B cell (primary cell): ENCODE measurements at regions not wholly inside any gene's neighbourhood (a gene's known extent, or its start where the extent isn't known, plus 50 kb on each side); places are given as distances from the start of the nearest gene placed in this dataset.

Source experiments
- ATAC-seq: fragments of 200-7000 bp; cut with Tn5 transposase; one replicate; pipeline ENCODE4 v1.10.0; 2021; ENCODE audit warnings: low read depth, mild to moderate bottlenecking, moderate number of reproducible peaks, moderate library complexity
- CTCF ChIA-PET: fragments of 350-600 bp; sonication (Branson Sonifier 250); formaldehyde crosslinking; loops from one replicate; lab custom pipeline; 2021; ENCODE audit warnings: antibody characterized with exemption, inconsistent platforms; lab: Charles Lee
- POLR2A ChIA-PET: fragments of 350-600 bp; sonication (Branson Sonifier 250); formaldehyde crosslinking; loops from one replicate; lab custom pipeline; 2021; ENCODE audit warnings: antibody characterized with exemption; lab: Charles Lee
- DNase-seq: peaks from one replicate; pipeline ENCODE4 v3.0.0; 2013
- H2AFZ ChIP-seq: 2 replicates; pipeline ENCODE4 v1.6.1; 2012; ENCODE audit warnings: mild to moderate bottlenecking, low read depth, low read length; ENCODE audit not compliant: insufficient read depth, poor library complexity, severe bottlenecking
- H3K27ac ChIP-seq, 2 donors: 1 replicate in 1 of 2; 2 replicates in 1 of 2; pipeline ENCODE4 v1.5.1; 2012 to 2013; ENCODE audit warnings: low read length in 2 of 2, mild to moderate bottlenecking in 2 of 2, moderate library complexity in 1 of 2
- H3K27me3 ChIP-seq, 4 experiments: fragments of 200-600 bp in 1 of 4; sonication (generic) in 1 of 4; replicated peaks in 1 of 4; 1 replicate in 2 of 4; 2 replicates in 2 of 4; pipeline versions ENCODE4 v1.6.1 to v1.7.0; 2013 to 2016; ENCODE audit warnings: low read length in 3 of 4, mild to moderate bottlenecking in 2 of 4, mixed read lengths in 1 of 4, moderate library complexity in 1 of 4; ENCODE audit not compliant: insufficient read depth in 4 of 4, control insufficient read depth in 3 of 4; ENCODE audit errors: control extremely low read depth in 1 of 4
- H3K36me3 ChIP-seq, 2 experiments: replicated peaks in 1 of 2; 1 replicate in 1 of 2; 2 replicates in 1 of 2; pipeline versions ENCODE4 v1.6.1 to v1.7.1; 2013; ENCODE audit warnings: low read length in 1 of 2; ENCODE audit not compliant: insufficient read depth in 2 of 2, control insufficient read depth in 1 of 2; ENCODE audit errors: control extremely low read depth in 1 of 2, extremely low read depth in 1 of 2
- H3K4me1 ChIP-seq, 2 donors: fragments of 200-600 bp in 1 of 2; sonication (generic) in 1 of 2; 1 replicate in 1 of 2; 2 replicates in 1 of 2; pipeline versions ENCODE4 v1.5.1 to v1.6.1; 2013 to 2017; ENCODE audit warnings: low read length in 2 of 2; ENCODE audit not compliant: control insufficient read depth in 2 of 2, insufficient read depth in 2 of 2
- H3K4me2 ChIP-seq: replicated peaks from 2 replicates; pipeline ENCODE3; 2012; ENCODE audit warnings: mild to moderate bottlenecking, low read depth, low read length; ENCODE audit not compliant: poor library complexity, severe bottlenecking
- H3K4me3 ChIP-seq, 5 experiments: fragments of 200-600 bp in 1 of 5; sonication (generic) in 1 of 5; 1 replicate in 3 of 5; 2 replicates in 2 of 5; pipeline versions ENCODE4 v1.5.1 to v1.7.0; 2011 to 2016; ENCODE audit warnings: low read length in 4 of 5, mild to moderate bottlenecking in 4 of 5, low read depth in 2 of 5, control low read depth in 1 of 5, moderate library complexity in 1 of 5; ENCODE audit not compliant: insufficient read depth in 1 of 5; ENCODE audit errors: control extremely low read depth in 1 of 5, extremely low read depth in 1 of 5
- H3K79me2 ChIP-seq: fragments of 200-600 bp; sonication (generic); one replicate; pipeline ENCODE4 v1.6.0; 2016; ENCODE audit warnings: low read length; ENCODE audit not compliant: control insufficient read depth, insufficient read depth
- H3K9ac ChIP-seq: fragments of 200-600 bp; sonication (generic); 2 replicates; pipeline ENCODE4 v1.6.1; 2017; ENCODE audit warnings: mild to moderate bottlenecking, low read length, moderate library complexity
- H3K9me3 ChIP-seq, 3 donors: one replicate each; pipeline versions ENCODE4 v1.6.1 to v1.7.1; 2013; ENCODE audit warnings: low read length in 2 of 3; ENCODE audit not compliant: control insufficient read depth in 2 of 3, insufficient read depth in 1 of 3; ENCODE audit errors: control extremely low read depth in 1 of 3
- H4K20me1 ChIP-seq: 2 replicates; pipeline ENCODE4 v1.6.0; 2012; ENCODE audit warnings: mild to moderate bottlenecking, low read length; ENCODE audit not compliant: insufficient read depth, control insufficient read depth, poor library complexity, severe bottlenecking
- H3K27ac Mint-ChIP-seq: one replicate; pipeline ENCODE4 v1.8.0; 2021; ENCODE audit warnings: mixed read lengths
- H3K27me3 Mint-ChIP-seq: one replicate; pipeline ENCODE4 v1.8.0; 2021; ENCODE audit warnings: mixed read lengths
- H3K4me1 Mint-ChIP-seq: one replicate; pipeline ENCODE4 v1.8.0; 2021; ENCODE audit warnings: mixed read lengths
- H3K4me3 Mint-ChIP-seq: one replicate; pipeline ENCODE4 v1.8.0; 2021; ENCODE audit warnings: mixed read lengths
- H3K9me3 Mint-ChIP-seq: one replicate; pipeline ENCODE4 v1.8.0; 2022; ENCODE audit warnings: mixed read lengths; ENCODE audit not compliant: insufficient read depth
- CTCF ChIP-seq: fragments of 200-600 bp; IDR thresholded peaks from one replicate; pipeline ENCODE4 v1.8.0; 2022; ENCODE audit warnings: antibody characterized with exemption, mild to moderate bottlenecking
- EZH2 ChIP-seq: IDR thresholded peaks from 2 replicates; pipeline ENCODE4 v1.6.1; 2012; ENCODE audit warnings: borderline replicate concordance, low read depth, mild to moderate bottlenecking, moderate library complexity, low read length; ENCODE audit not compliant: insufficient read depth, poor library complexity, severe bottlenecking
- WGBS: methylation state at CpG from one replicate; pipeline ENCODE4 v1.1.5; 2013; ENCODE audit warnings: missing lambda C conversion rate; ENCODE audit not compliant: insufficient coverage; 5-methylcytosine and 5-hydroxymethylcytosine counted together
- intact Hi-C: fragments of 100-400 bp; cut with micrococcal nuclease; formaldehyde crosslinking; loops from one replicate; pipeline ENCODE4 v1.10.0; 2022

DNA sequence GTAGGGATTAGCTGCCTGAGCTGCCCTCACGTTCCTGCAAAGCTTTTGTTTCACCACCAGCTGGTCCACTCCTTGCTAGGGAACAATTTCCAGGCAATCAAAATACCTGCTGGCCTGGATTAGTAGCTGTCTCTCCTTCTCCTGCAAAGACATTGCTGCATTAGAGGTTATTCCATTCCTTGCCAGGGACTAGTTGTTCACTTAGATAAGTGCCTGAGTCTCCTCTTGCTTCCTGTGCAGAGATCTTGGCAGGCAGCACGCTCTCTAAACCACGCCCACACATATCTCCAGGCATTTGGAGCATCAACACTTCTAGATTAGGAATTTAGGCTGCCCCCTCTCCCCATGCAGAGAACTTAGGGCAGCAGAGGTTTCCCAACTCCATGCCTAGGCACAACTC, 150.4 kb upstream of the SMIM30 start:
- Histone ChIP-seq H3K36me3 (no peaks in the 10 kb centered on the region), H3K9ac (no peak overlapping the region), H3K27me3 (no peaks in the 10 kb centered on the region), H4K20me1 (no peaks in the 10 kb centered on the region), H3K4me1 (no peaks in the 10 kb centered on the region), H3K4me2 (no peak overlapping the region), H2AFZ (no peak overlapping the region), H3K27ac (no peak overlapping the region), H3K9me3 (peaks cover 0 to 18% (median 16%) of the 10 kb centered on the region in 3 donors), H3K4me3 (no peak overlapping the region), H3K79me2 (no peaks in the 10 kb centered on the region)
- no peaks in the 10 kb centered on the region for H3K4me1 Mint-ChIP-seq
- intact Hi-C loops: no loop called here
- H3K9me3 Mint-ChIP-seq: peaks cover 4% of the 10 kb centered on the region
- WGBS: 68% methylated on average over 3 of the region's 3 CpGs
- ChIA-PET CTCF (no interaction called here), POLR2A (no interaction called here)
- no peak for DNase-seq
- H3K27ac Mint-ChIP-seq: no peak overlapping the region
- no peak for TF ChIP-seq CTCF
- no peak for TF ChIP-seq EZH2
- H3K27me3 Mint-ChIP-seq: no peaks in the 10 kb centered on the region
- no peak for ATAC-seq
- H3K4me3 Mint-ChIP-seq: no peak overlapping the region

GRCh38 chr7:113267885-113268284, 149.5 kb upstream of the SMIM30 start:
- DNase-seq: no peak
- H3K27ac Mint-ChIP-seq: no peak overlapping the region
- Histone ChIP-seq H4K20me1 (no peaks in the 10 kb centered on the region), H3K9ac (no peak overlapping the region), H3K79me2 (no peaks in the 10 kb centered on the region), H3K27me3 (no peaks in the 10 kb centered on the region), H3K4me2 (no peak overlapping the region), H2AFZ (no peak overlapping the region), H3K36me3 (no peaks in the 10 kb centered on the region), H3K4me3 (no peak overlapping the region), H3K4me1 (no peaks in the 10 kb centered on the region), H3K9me3 (peaks cover 0 to 16% (median 15%) of the 10 kb centered on the region in 3 donors), H3K27ac (no peak overlapping the region)
- intact Hi-C loops: no loop called here
- TF ChIP-seq EZH2 (no peak), CTCF (no peak)
- POLR2A ChIA-PET: no interaction called here
- CTCF ChIA-PET: no interaction called here
- WGBS: 100% methylated on average over 1 of the region's 4 CpGs
- H3K27me3 Mint-ChIP-seq: no peaks in the 10 kb centered on the region
- no peak overlapping the region for H3K4me3 Mint-ChIP-seq
- H3K4me1 Mint-ChIP-seq: no peaks in the 10 kb centered on the region
- ATAC-seq: no peak
- H3K9me3 Mint-ChIP-seq: peaks cover 4% of the 10 kb centered on the region
